ENCODE measurements at regions not wholly inside any gene's neighbourhood (a gene's known extent, or its start where the extent isn't known, plus 50 kb on each side); places are given as distances from the start of the nearest gene placed in this dataset.

DNA sequence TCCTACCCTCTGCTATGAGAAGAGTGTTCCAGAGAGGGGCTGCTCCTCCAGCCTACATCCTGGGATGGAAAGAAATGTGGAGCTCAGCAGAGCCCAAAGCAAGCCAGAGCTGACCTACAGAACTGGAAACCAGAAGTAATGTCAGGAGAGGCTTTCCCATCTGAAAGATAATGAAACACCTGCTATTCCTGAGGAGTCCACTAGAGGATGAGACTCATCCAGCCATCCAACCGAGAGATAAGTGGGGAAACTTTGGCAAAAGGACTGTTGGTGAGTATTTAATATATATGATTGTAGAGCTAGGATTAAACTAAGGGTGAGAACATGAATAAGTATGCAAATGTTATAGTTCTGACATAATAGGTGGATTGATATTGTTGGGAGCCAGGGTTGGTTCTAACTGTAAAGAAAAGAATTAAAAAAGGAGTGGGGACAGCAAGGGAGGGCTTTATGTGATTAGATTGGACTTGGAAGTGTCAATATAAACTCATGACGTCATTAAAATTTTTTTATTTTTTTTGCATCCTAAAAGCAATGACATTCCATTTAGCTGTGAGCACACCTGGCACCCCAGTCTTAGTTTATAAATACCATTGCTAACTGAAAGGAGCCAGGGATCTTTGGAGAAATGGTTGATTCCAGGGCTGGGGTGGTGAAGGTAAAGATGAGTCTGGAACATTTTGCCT is 312.8 kb upstream of the NFE2L3 start:
- TF ChIP-seq, protein P1, sequence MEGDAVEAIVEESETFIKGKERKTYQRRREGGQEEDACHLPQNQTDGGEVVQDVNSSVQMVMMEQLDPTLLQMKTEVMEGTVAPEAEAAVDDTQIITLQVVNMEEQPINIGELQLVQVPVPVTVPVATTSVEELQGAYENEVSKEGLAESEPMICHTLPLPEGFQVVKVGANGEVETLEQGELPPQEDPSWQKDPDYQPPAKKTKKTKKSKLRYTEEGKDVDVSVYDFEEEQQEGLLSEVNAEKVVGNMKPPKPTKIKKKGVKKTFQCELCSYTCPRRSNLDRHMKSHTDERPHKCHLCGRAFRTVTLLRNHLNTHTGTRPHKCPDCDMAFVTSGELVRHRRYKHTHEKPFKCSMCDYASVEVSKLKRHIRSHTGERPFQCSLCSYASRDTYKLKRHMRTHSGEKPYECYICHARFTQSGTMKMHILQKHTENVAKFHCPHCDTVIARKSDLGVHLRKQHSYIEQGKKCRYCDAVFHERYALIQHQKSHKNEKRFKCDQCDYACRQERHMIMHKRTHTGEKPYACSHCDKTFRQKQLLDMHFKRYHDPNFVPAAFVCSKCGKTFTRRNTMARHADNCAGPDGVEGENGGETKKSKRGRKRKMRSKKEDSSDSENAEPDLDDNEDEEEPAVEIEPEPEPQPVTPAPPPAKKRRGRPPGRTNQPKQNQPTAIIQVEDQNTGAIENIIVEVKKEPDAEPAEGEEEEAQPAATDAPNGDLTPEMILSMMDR (conservative IDR thresholded peaks at IDR 0.05; ENCODE audit: low read depth, low read length), result peak; percentile 49
- TF ChIP-seq EZH2 (IDR thresholded peaks at IDR 0.05; ENCODE audit: low read length, unreplicated experiment), result no peak

DNA sequence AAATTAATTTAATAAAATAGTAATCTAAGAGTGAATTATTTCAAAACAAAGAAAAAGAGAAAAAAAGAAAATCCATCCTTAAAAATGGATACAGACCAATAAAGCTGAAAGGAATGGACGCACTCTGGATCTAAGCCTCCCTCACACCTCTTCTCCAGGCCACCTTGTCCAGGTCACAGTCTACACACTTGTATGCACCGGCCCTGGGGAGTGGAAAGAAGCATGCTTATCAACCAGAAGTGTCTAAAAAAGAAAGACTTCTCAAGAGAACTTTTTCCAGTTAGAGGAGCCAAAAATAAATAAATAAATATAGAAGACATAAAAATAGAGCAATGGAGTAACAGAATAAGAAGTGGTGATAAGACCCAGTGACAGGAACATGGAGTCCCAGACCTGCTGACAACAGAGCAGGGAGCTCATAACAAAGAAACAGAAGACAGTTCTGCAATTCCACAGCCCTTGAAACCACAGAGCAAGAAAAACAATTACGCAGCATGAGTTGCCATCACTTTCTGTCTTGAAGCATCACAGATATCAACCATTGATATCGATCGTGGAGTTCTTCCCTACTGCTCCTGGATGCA is 311.7 kb upstream of the NFE2L3 start:
- H3K4me1 ChIP-seq (ENCODE audit: insufficient read depth, low read length), result no peaks in the 10 kb centered on the region
- TF ChIP-seq EZH2phosphoT487 (IDR thresholded peaks at IDR 0.05; ENCODE audit: borderline replicate concordance, low read length) (no peak), EZH2 (IDR thresholded peaks at IDR 0.05; ENCODE audit: low read length, unreplicated experiment) (no peak)
- TF ChIP-seq, protein P1 (conservative IDR thresholded peaks at IDR 0.05; ENCODE audit: low read depth, low read length), result no peak
- H3K4me2 ChIP-seq (ENCODE audit: low read length), result no peak overlapping the region

More for the DNA sequence above, 312.8 kb upstream of the NFE2L3 start:
- no peak overlapping the region for H3K27ac ChIP-seq (ENCODE audit: low read length)
- no peak overlapping the region for H3K9ac ChIP-seq (ENCODE audit: low read length)
- no peak overlapping the region for H2AFZ ChIP-seq (ENCODE audit: low read length)
- peaks cover 27% of the 10 kb centered on the region for H3K27me3 ChIP-seq (ENCODE audit: low read length)
- ATAC-seq, result peak; percentile 38; the same call in 1 of the 2 replicates
- no peaks in the 10 kb centered on the region for H3K36me3 ChIP-seq (ENCODE audit: low read depth, low read length)
- DNase-seq, result peak; percentile 22
- no peaks in the 10 kb centered on the region for H3K9me3 ChIP-seq (ENCODE audit: low read length)
- intact Hi-C loops (cut with micrococcal nuclease), result no loop called here
- BruUV-seq (replicated peaks), result no TSS peak
- no peaks in the 10 kb centered on the region for H3F3A ChIP-seq (ENCODE audit: low read length, unreplicated experiment)
- H4K20me1 ChIP-seq (ENCODE audit: low read length), result no peaks in the 10 kb centered on the region
- no peak overlapping the region for H3K4me2 ChIP-seq (ENCODE audit: low read length)
- no peaks in the 10 kb centered on the region for H3K79me2 ChIP-seq (ENCODE audit: low read length)
- no peaks in the 10 kb centered on the region for H3K4me1 ChIP-seq (ENCODE audit: insufficient read depth, low read length)
- ChIA-PET CTCF (interaction anchor here (0.6 kb wide), 1 partner anchor 381 kb away, joined by 3 read pairs; no protein-coding TSS in a partner anchor), POLR2A (ENCODE audit: unreplicated experiment) (no interaction called here)
- H3K9me2 ChIP-seq (replicated peaks; ENCODE audit: low read length), result no peaks in the 10 kb centered on the region; the same call in 1 of the 2 replicates
- H3K4me3 ChIP-seq (ENCODE audit: low read length), result no peak overlapping the region

DNA sequence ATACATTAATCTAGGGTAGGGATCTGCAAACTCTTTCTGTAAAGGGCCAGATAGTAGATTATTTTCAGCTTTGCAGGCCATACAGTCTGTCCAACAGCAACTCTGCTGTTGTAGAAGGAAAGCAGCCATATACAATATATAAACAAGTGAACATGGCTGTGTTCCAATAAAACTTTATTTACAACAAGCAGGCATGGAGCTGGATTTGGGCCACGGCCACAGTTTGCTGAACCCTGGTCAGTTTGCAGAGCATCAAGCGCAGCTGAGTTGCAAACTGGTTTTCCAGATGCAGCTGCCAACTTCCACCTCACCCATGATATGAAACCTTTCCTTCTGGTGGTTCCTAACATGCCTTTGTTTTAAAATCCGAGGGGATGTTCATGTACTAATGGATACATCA is 310.4 kb upstream of the NFE2L3 start:
- H2AFZ ChIP-seq (ENCODE audit: low read length), result no peak overlapping the region
- H3K27ac ChIP-seq (ENCODE audit: low read length), result no peak overlapping the region
- H4K20me1 ChIP-seq (ENCODE audit: low read length), result no peaks in the 10 kb centered on the region
- H3K4me3 ChIP-seq (ENCODE audit: low read length), result no peak overlapping the region
- H3K79me2 ChIP-seq (ENCODE audit: low read length), result no peaks in the 10 kb centered on the region
- intact Hi-C loops (cut with micrococcal nuclease), result no loop called here
- H3F3A ChIP-seq (ENCODE audit: low read length, unreplicated experiment), result no peaks in the 10 kb centered on the region
- H3K9ac ChIP-seq (ENCODE audit: low read length), result no peak overlapping the region
- H3K36me3 ChIP-seq (ENCODE audit: low read depth, low read length), result no peaks in the 10 kb centered on the region
- TF ChIP-seq EZH2 (IDR thresholded peaks at IDR 0.05; ENCODE audit: low read length, unreplicated experiment), result no peak
- no peak for TF ChIP-seq EZH2phosphoT487 (IDR thresholded peaks at IDR 0.05; ENCODE audit: borderline replicate concordance, low read length)
- TF ChIP-seq, protein P1 (conservative IDR thresholded peaks at IDR 0.05; ENCODE audit: low read depth, low read length), result no peak
- H3K9me3 ChIP-seq (ENCODE audit: low read length), result no peaks in the 10 kb centered on the region
- no peak overlapping the region for H3K4me2 ChIP-seq (ENCODE audit: low read length)
- BruUV-seq (replicated peaks), result no TSS peak
- no peaks in the 10 kb centered on the region; the same call in 1 of the 2 replicates for H3K9me2 ChIP-seq (replicated peaks; ENCODE audit: low read length)
- CTCF ChIA-PET, result no interaction called here
- DNase-seq (no peak), ATAC-seq (no peak)
- no peaks in the 10 kb centered on the region for H3K4me1 ChIP-seq (ENCODE audit: insufficient read depth, low read length)
- H3K27me3 ChIP-seq (ENCODE audit: low read length), result peaks cover 34% of the 10 kb centered on the region
- POLR2A ChIA-PET (ENCODE audit: unreplicated experiment), result no interaction called here

More for the DNA sequence above, 311.7 kb upstream of the NFE2L3 start:
- Histone ChIP-seq H3K9ac (ENCODE audit: low read length) (no peak overlapping the region), H3K9me2 (replicated peaks; ENCODE audit: low read length) (no peaks in the 10 kb centered on the region; the same call in 1 of the 2 replicates), H3K4me3 (ENCODE audit: low read length) (no peak overlapping the region), H3F3A (ENCODE audit: low read length, unreplicated experiment) (no peaks in the 10 kb centered on the region), H3K79me2 (ENCODE audit: low read length) (no peaks in the 10 kb centered on the region), H3K9me3 (ENCODE audit: low read length) (no peaks in the 10 kb centered on the region), H3K27ac (ENCODE audit: low read length) (no peak overlapping the region), H3K36me3 (ENCODE audit: low read depth, low read length) (no peaks in the 10 kb centered on the region), H3K27me3 (ENCODE audit: low read length) (peaks cover 26% of the 10 kb centered on the region), H4K20me1 (ENCODE audit: low read length) (no peaks in the 10 kb centered on the region), H2AFZ (ENCODE audit: low read length) (no peak overlapping the region)
- DNase-seq (no peak), ATAC-seq (no peak)
- CTCF ChIA-PET, result no interaction called here
- POLR2A ChIA-PET (ENCODE audit: unreplicated experiment), result no interaction called here
- no TSS peak for BruUV-seq (replicated peaks)
- intact Hi-C loops (cut with micrococcal nuclease), result no loop called here

All from PC-3 (cell line).